GM21717 (cell line): ENCODE measurements at regions not wholly inside any gene's neighbourhood (a gene's known extent, or its start where the extent isn't known, plus 50 kb on each side); places are given as distances from the start of the nearest gene placed in this dataset.
"Not testable (repeated sequence)": the region's sequence is repeated elsewhere in the genome, so short reads cannot be mapped to it uniquely, and the experiment has no call there.

Experiments
- ATAC-seq: cut with Tn5 transposase; IDR thresholded peaks from one replicate; pipeline ENCODE4 v1.9.1; 2021; ENCODE audit warnings: mild to moderate bottlenecking, moderate library complexity; ENCODE audit not compliant: unreplicated experiment

- ATAC-seq = no peak
Measured at GRCh38 chr20:17837179-17837578, 131.4 kb downstream of the SNX5 start.

- ATAC-seq = no peak
Measured at GRCh38 chr20:17836303-17836861, 132.2 kb downstream of the SNX5 start.

GRCh38 chr20:17835934-17836300 lies 132.7 kb downstream of the SNX5 start:
- no peak for ATAC-seq

- no peak for ATAC-seq
Measured at GRCh38 chr20:17835240-17835933, 133.2 kb downstream of the SNX5 start.

GRCh38 chr20:17834804-17835203 lies 133.8 kb downstream of the SNX5 start:
- no peak for ATAC-seq

- ATAC-seq = no peak
Measured at GRCh38 chr20:17833036-17833674, 133.4 kb downstream of the BANF2 start.

- ATAC-seq = no peak
Measured at GRCh38 chr20:17832236-17832915, 132.6 kb downstream of the BANF2 start.

GRCh38 chr20:17828598-17829144 lies 128.9 kb downstream of the BANF2 start:
- no peak for ATAC-seq

- ATAC-seq = no peak
Measured at GRCh38 chr20:17827759-17828559, 128.2 kb downstream of the BANF2 start.

GRCh38 chr20:17827079-17827478 lies 127.3 kb downstream of the BANF2 start:
- ATAC-seq = no peak

GRCh38 chr20:17825960-17826843 lies 126.4 kb downstream of the BANF2 start:
- peak; percentile 93 for ATAC-seq

GRCh38 chr20:17825252-17825959 lies 125.6 kb downstream of the BANF2 start:
- ATAC-seq = peak; percentile 21

GRCh38 chr20:17824676-17825251 lies 125.0 kb downstream of the BANF2 start:
- no peak for ATAC-seq

- ATAC-seq = no peak
Measured at GRCh38 chr20:17823409-17824144, 123.8 kb downstream of the BANF2 start.

GRCh38 chr20:17822540-17823408 lies 123.0 kb downstream of the BANF2 start:
- ATAC-seq = no peak

- no peak for ATAC-seq
Measured at GRCh38 chr20:17822039-17822438, 122.3 kb downstream of the BANF2 start.

- ATAC-seq = not testable (repeated sequence)
Measured at GRCh38 chr20:17821606-17822005, 121.8 kb downstream of the BANF2 start.
